SK-N-MC (cell line): ENCODE measurements at regions not wholly inside any gene's neighbourhood (a gene's known extent, or its start where the extent isn't known, plus 50 kb on each side); places are given as distances from the start of the nearest gene placed in this dataset.

Source experiments
- EZH2 ChIP-seq: fragments of 200-600 bp; sonication (generic); IDR thresholded peaks from one replicate; pipeline ENCODE4 v1.6.1; 2017; ENCODE audit warnings: antibody characterized with exemption
- POLR2AphosphoS5 ChIP-seq: IDR thresholded peaks from 2 replicates; pipeline ENCODE4 v1.6.1; 2012; ENCODE audit warnings: mild to moderate bottlenecking, low read depth, low read length, borderline replicate concordance

DNA sequence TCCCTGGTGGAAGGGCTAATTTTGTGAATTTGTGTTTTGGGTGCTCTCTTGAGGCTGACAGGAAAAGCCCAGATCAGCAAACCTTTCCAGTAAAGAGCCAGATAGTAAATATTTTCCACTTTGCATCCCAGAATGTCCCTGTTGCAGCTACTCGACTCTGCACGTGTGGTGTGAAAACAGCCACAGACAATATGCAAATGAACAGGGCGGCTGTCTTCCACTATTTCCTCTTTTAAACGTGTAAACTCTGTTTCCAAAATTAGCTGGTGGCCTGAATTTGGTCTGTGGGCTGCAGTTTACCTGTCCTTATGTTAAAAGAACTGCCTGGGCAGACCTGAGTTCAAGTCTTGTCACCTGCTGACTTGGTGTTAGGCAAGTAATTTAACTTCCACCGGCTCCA, 202.7 kb downstream of the EDEM1 start:
- no peak for TF ChIP-seq POLR2AphosphoS5
- no peak for TF ChIP-seq EZH2
